Endothelial cell of umbilical vein (primary cell): ENCODE measurements at regions not wholly inside any gene's neighbourhood (a gene's known extent, or its start where the extent isn't known, plus 50 kb on each side); places are given as distances from the start of the nearest gene placed in this dataset.

ENCODE experiments used
- BruUV-seq: library from RNA; stranded (reverse); fragments of 400-500 nt; replicated peaks from 2 replicates; lab custom pipeline; 2021; lab: Mats Ljungman, UMichigan
- CTCF ChIA-PET: fragments of 300-600, 350-600 bp; sonication (Branson Sonifier 250); formaldehyde crosslinking; loops from one replicate; lab custom pipeline; 2021; ENCODE audit warnings: antibody characterized with exemption, inconsistent platforms; lab: Charles Lee
- POLR2A ChIA-PET: fragments of 300-600, 350-600 bp; sonication (Branson Sonifier 250); formaldehyde crosslinking; loops from one replicate; lab custom pipeline; 2021; ENCODE audit warnings: antibody characterized with exemption, inconsistent platforms; lab: Charles Lee
- DNase-seq: peaks from one replicate; pipeline ENCODE4 v3.0.0-alpha.2; 2011; ENCODE audit warnings: low read depth, low spot score
- FAIRE-seq: peaks from 2 replicates; lab custom pipeline; 2011; peaks lifted over from hg19 to GRCh38; lab: Jason Lieb, UNC
- H2AFZ ChIP-seq: 2 replicates; pipeline ENCODE4 v1.6.0; 2012; ENCODE audit warnings: low read depth, low read length, control low read depth, inconsistent platforms
- H3K27ac ChIP-seq: 2 replicates; pipeline ENCODE4 v1.5.1; 2011; ENCODE audit warnings: low read depth, mild to moderate bottlenecking, control low read depth, low read length, moderate library complexity; ENCODE audit not compliant: insufficient read depth
- H3K27me3 ChIP-seq, 2 experiments: 2 replicates each; pipeline versions ENCODE4 v1.6.0 to v1.6.1; 2011; ENCODE audit warnings: low read length in 2 of 2, mixed read lengths in 1 of 2; ENCODE audit not compliant: control insufficient read depth in 2 of 2, insufficient read depth in 2 of 2
- H3K36me3 ChIP-seq, 2 experiments: 2 replicates in 1 of 2; 3 replicates in 1 of 2; pipeline ENCODE4 v1.5.1; 2011; ENCODE audit warnings: low read length in 2 of 2, mild to moderate bottlenecking in 1 of 2, moderate library complexity in 1 of 2; ENCODE audit not compliant: control insufficient read depth in 2 of 2, insufficient read depth in 2 of 2; ENCODE audit errors: extremely low read depth in 1 of 2
- H3K4me1 ChIP-seq: 3 replicates; pipeline ENCODE4 v1.5.1; 2011; ENCODE audit warnings: mild to moderate bottlenecking, low read length; ENCODE audit not compliant: control insufficient read depth, insufficient read depth; ENCODE audit errors: extremely low read depth
- H3K4me2 ChIP-seq: 2 replicates; pipeline ENCODE4 v1.6.1; 2011; ENCODE audit warnings: low read length, control low read depth, mixed read lengths; ENCODE audit not compliant: insufficient read depth
- H3K4me3 ChIP-seq, 3 experiments: fragments of 200-600 bp in 1 of 3; sonication (generic), shearing (Covaris generic) in 1 of 3; replicated peaks in 1 of 3; 2 replicates each; pipeline ENCODE4 v1.5.1; 2011 to 2016; ENCODE audit warnings: control low read depth in 3 of 3, low read length in 3 of 3, mild to moderate bottlenecking in 2 of 3, inconsistent platforms in 1 of 3, low read depth in 1 of 3, moderate library complexity in 1 of 3; ENCODE audit not compliant: insufficient read depth in 1 of 3
- H3K79me2 ChIP-seq: 2 replicates; pipeline ENCODE4 v1.6.0; 2012; ENCODE audit warnings: low read length, inconsistent platforms; ENCODE audit not compliant: control insufficient read depth, insufficient read depth
- H3K9ac ChIP-seq: replicated peaks from 2 replicates; pipeline ENCODE3; 2011; ENCODE audit warnings: low read length, control low read depth; ENCODE audit not compliant: insufficient read depth; ENCODE audit errors: extremely low read depth
- H3K9me1 ChIP-seq: replicated peaks from 3 replicates; pipeline ENCODE4 v1.6.0; 2011; ENCODE audit warnings: mild to moderate bottlenecking, low read length; ENCODE audit not compliant: control insufficient read depth, insufficient read depth; ENCODE audit errors: extremely low read depth
- H3K9me3 ChIP-seq: replicated peaks from 2 replicates; pipeline ENCODE4 v1.5.1; 2012; ENCODE audit warnings: low read length, inconsistent platforms; ENCODE audit not compliant: control insufficient read depth, insufficient read depth
- H4K20me1 ChIP-seq: replicated peaks from 2 replicates; pipeline ENCODE3; 2011; ENCODE audit warnings: mild to moderate bottlenecking, low read length; ENCODE audit not compliant: control insufficient read depth, insufficient read depth; ENCODE audit errors: extremely low read depth
- CTCF ChIP-seq, 2 donors: IDR thresholded peaks; 1 replicate in 1 of 2; 2 replicates in 1 of 2; pipeline ENCODE4 v1.5.1; 2011; ENCODE audit warnings: low read length in 2 of 2, mild to moderate bottlenecking in 2 of 2, moderate library complexity in 2 of 2, control low read depth in 1 of 2, inconsistent platforms in 1 of 2, low read depth in 1 of 2; ENCODE audit not compliant: insufficient read depth in 1 of 2; ENCODE audit errors: extremely low read depth in 1 of 2
- EZH2 ChIP-seq: IDR thresholded peaks from 2 replicates; pipeline ENCODE4 v1.6.1; 2012; ENCODE audit warnings: borderline replicate concordance, low read depth, mild to moderate bottlenecking, moderate library complexity, low read length, inconsistent platforms; ENCODE audit not compliant: severe bottlenecking
- FOS ChIP-seq: IDR thresholded peaks from 2 replicates; pipeline ENCODE4 v1.6.1; 2011; ENCODE audit warnings: mild to moderate bottlenecking, low read length, moderate library complexity, borderline replicate concordance; ENCODE audit not compliant: insufficient read depth
- GATA2 ChIP-seq: IDR thresholded peaks from 2 replicates; pipeline ENCODE4 v1.7.0; 2011; ENCODE audit warnings: low read depth, mild to moderate bottlenecking, moderate library complexity, mixed read lengths, low read length; ENCODE audit not compliant: insufficient read length, insufficient read depth
- JUN ChIP-seq: IDR thresholded peaks from 2 replicates; pipeline ENCODE4 v1.6.1; 2011; ENCODE audit warnings: borderline replicate concordance, low read depth; ENCODE audit not compliant: insufficient read length, insufficient read depth
- MAX ChIP-seq: IDR thresholded peaks from 2 replicates; pipeline ENCODE4 v1.6.1; 2011; ENCODE audit not compliant: insufficient read depth, insufficient read length
- MYC ChIP-seq: IDR thresholded peaks from one replicate; pipeline ENCODE4 v1.6.1; 2011; ENCODE audit warnings: mild to moderate bottlenecking, low read depth, low read length
- POLR2A ChIP-seq: IDR thresholded peaks from 2 replicates; pipeline ENCODE4 v1.6.1; 2012; ENCODE audit warnings: low read depth, mild to moderate bottlenecking, control low read depth, low read length
- POLR2AphosphoS5 ChIP-seq: IDR thresholded peaks from 2 replicates; pipeline ENCODE4 v1.6.1; 2012; ENCODE audit warnings: low read depth, mild to moderate bottlenecking, control low read depth, low read length, moderate library complexity; ENCODE audit not compliant: insufficient read depth
- dilution Hi-C: fragments of 300-500 bp; cut with MboI; formaldehyde crosslinking; loops from one replicate; pipeline ENCODE4 v1.15.0; 2019; ENCODE audit warnings: low sequenced_read_pairs; ENCODE audit not compliant: extremely low pct_ligation_motif_present
- intact Hi-C: fragments of 100-400 bp; cut with micrococcal nuclease; formaldehyde crosslinking; loops from one replicate; pipeline ENCODE4 v1.10.0; 2022

GRCh38 chr18:75134611-75134975 is 74.3 kb downstream of the PTGR3 start:
- intact Hi-C loops, result no loop called here
- dilution Hi-C loops, result no loop called here
- H3K36me3 ChIP-seq, result no peaks in the 10 kb centered on the region
- H3K9me1 ChIP-seq, result no peaks in the 10 kb centered on the region
- no peak overlapping the region for H2AFZ ChIP-seq
- no peak overlapping the region for H3K4me2 ChIP-seq
- DNase-seq, result no peak
- H3K9ac ChIP-seq, result no peak overlapping the region
- H3K27me3 ChIP-seq, result no peaks in the 10 kb centered on the region
- no peak for TF ChIP-seq POLR2A
- TF ChIP-seq MYC, result no peak
- TF ChIP-seq CTCF (IDR thresholded peaks at IDR 0.05; ENCODE audit: extremely low read depth in 1 of 2, insufficient read depth in 1 of 2, low read depth in 1 of 2, low read length in 2 of 2), result no peak
- TF ChIP-seq FOS, result no peak
- TF ChIP-seq EZH2, result no peak
- no peak for TF ChIP-seq JUN
- TF ChIP-seq POLR2AphosphoS5, result no peak
- no peak for TF ChIP-seq GATA2
- TF ChIP-seq MAX, result no peak
- H4K20me1 ChIP-seq, result no peaks in the 10 kb centered on the region
- H3K4me3 ChIP-seq, result no peak overlapping the region
- ChIA-PET CTCF (no interaction called here), POLR2A (no interaction called here)
- no peak overlapping the region for H3K27ac ChIP-seq
- BruUV-seq, result no TSS peak
- no peaks in the 10 kb centered on the region for H3K9me3 ChIP-seq
- no peaks in the 10 kb centered on the region for H3K79me2 ChIP-seq
- H3K4me1 ChIP-seq, result no peaks in the 10 kb centered on the region
- FAIRE-seq, result no peak
